ENCODE measurements at regions not wholly inside any gene's neighbourhood (a gene's known extent, or its start where the extent isn't known, plus 50 kb on each side); places are given as distances from the start of the nearest gene placed in this dataset.
A peak's percentile ranks its signal among the peaks of the same experiment; 100 is the strongest.

- no peaks in the 10 kb centered on the region for H3K4me1 ChIP-seq (ENCODE audit: low read depth)
- H3K27me3 ChIP-seq, result no peaks in the 10 kb centered on the region
- H3K36me3 ChIP-seq, result no peaks in the 10 kb centered on the region
- no peak for TF ChIP-seq CTCF (IDR thresholded peaks at IDR 0.05; ENCODE audit: low read depth, low read length)
- no peak overlapping the region for H3K27ac ChIP-seq
- H3K4me3 ChIP-seq, result no peak overlapping the region
- no peaks in the 10 kb centered on the region for H3K9me3 ChIP-seq (ENCODE audit: low read depth)
- DNase-seq (ENCODE audit: low read depth in 1 of 2, low spot score in 1 of 2), result no peak
Observed at GRCh38 chr1:106688446-106688845, 368.0 kb upstream of the PRMT6 start.

GRCh38 chr1:106698660-106699059 is 357.8 kb upstream of the PRMT6 start:
- Histone ChIP-seq H3K36me3 (no peaks in the 10 kb centered on the region), H3K4me3 (no peak overlapping the region), H3K27ac (no peak overlapping the region), H3K9me3 (ENCODE audit: low read depth) (no peaks in the 10 kb centered on the region), H3K27me3 (no peaks in the 10 kb centered on the region), H3K4me1 (ENCODE audit: low read depth) (no peaks in the 10 kb centered on the region)
- DNase-seq (ENCODE audit: low read depth in 1 of 2, low spot score in 1 of 2), result no peak
- no peak for TF ChIP-seq CTCF (IDR thresholded peaks at IDR 0.05; ENCODE audit: low read depth, low read length)

GRCh38 chr1:106699433-106699832 is 357.0 kb upstream of the PRMT6 start:
- no peaks in the 10 kb centered on the region for H3K4me1 ChIP-seq (ENCODE audit: low read depth)
- TF ChIP-seq CTCF (IDR thresholded peaks at IDR 0.05; ENCODE audit: low read depth, low read length), result no peak
- no peak overlapping the region for H3K4me3 ChIP-seq
- no peak for DNase-seq (ENCODE audit: low read depth in 1 of 2, low spot score in 1 of 2)
- H3K27ac ChIP-seq, result no peak overlapping the region
- H3K9me3 ChIP-seq (ENCODE audit: low read depth), result no peaks in the 10 kb centered on the region
- H3K27me3 ChIP-seq, result no peaks in the 10 kb centered on the region
- H3K36me3 ChIP-seq, result no peaks in the 10 kb centered on the region

GRCh38 chr1:106700211-106700610 is 356.3 kb upstream of the PRMT6 start:
- Histone ChIP-seq H3K9me3 (ENCODE audit: low read depth) (no peaks in the 10 kb centered on the region), H3K36me3 (no peaks in the 10 kb centered on the region), H3K27ac (no peak overlapping the region), H3K4me3 (no peak overlapping the region), H3K4me1 (ENCODE audit: low read depth) (no peaks in the 10 kb centered on the region), H3K27me3 (no peaks in the 10 kb centered on the region)
- DNase-seq (ENCODE audit: low read depth in 1 of 2, low spot score in 1 of 2), result no peak
- TF ChIP-seq CTCF (IDR thresholded peaks at IDR 0.05; ENCODE audit: low read depth, low read length), result no peak

GRCh38 chr1:106705971-106706370 is 350.5 kb upstream of the PRMT6 start:
- Histone ChIP-seq H3K4me1 (ENCODE audit: low read depth) (no peaks in the 10 kb centered on the region), H3K36me3 (no peaks in the 10 kb centered on the region), H3K4me3 (no peak overlapping the region), H3K27me3 (no peaks in the 10 kb centered on the region), H3K27ac (no peak overlapping the region), H3K9me3 (ENCODE audit: low read depth) (no peaks in the 10 kb centered on the region)
- TF ChIP-seq CTCF (IDR thresholded peaks at IDR 0.05; ENCODE audit: low read depth, low read length), result no peak
- DNase-seq (ENCODE audit: low read depth in 1 of 2, low spot score in 1 of 2), result no peak

- no peak for TF ChIP-seq CTCF (IDR thresholded peaks at IDR 0.05; ENCODE audit: low read depth, low read length)
- peak in 1 of 2 donors; percentile 0 for DNase-seq (ENCODE audit: low read depth in 1 of 2, low spot score in 1 of 2)
- H3K9me3 ChIP-seq (ENCODE audit: low read depth), result no peaks in the 10 kb centered on the region
- no peak overlapping the region for H3K27ac ChIP-seq
- no peaks in the 10 kb centered on the region for H3K27me3 ChIP-seq
- no peak overlapping the region for H3K4me3 ChIP-seq
- H3K4me1 ChIP-seq (ENCODE audit: low read depth), result no peaks in the 10 kb centered on the region
- H3K36me3 ChIP-seq, result no peaks in the 10 kb centered on the region
Observed at GRCh38 chr1:106717591-106717990, 338.9 kb upstream of the PRMT6 start.

Data from cardiac muscle cell (in vitro differentiated cells and primary cell).